ENCODE measurements at regions not wholly inside any gene's neighbourhood (a gene's known extent, or its start where the extent isn't known, plus 50 kb on each side); places are given as distances from the start of the nearest gene placed in this dataset.

DNA sequence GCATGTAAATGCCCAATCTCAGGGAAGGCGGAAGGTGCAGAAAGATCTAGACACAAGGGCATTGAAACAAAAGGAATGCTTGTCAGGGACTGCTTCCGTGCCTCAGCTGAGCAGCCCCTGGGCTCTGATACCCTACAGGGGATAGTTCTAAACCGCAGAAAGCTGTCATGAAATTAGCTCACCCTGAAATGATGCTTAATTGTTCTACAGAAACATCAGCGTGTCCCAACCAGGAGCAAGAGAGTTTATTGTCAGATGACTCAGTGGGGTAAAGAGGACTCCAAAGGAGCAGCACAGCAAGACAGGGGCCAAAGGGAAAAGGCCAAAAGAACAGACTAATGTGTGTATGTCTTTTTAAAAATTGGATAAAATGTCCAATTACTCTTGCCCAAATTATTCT lies 258.4 kb upstream of the JARID2 start:
- no peak overlapping the region for H3K4me3 Mint-ChIP-seq (ENCODE audit: unreplicated experiment)
- no peaks in the 10 kb centered on the region for H3K36me3 Mint-ChIP-seq (ENCODE audit: unreplicated experiment)
- TF ChIP-seq, protein P1, sequence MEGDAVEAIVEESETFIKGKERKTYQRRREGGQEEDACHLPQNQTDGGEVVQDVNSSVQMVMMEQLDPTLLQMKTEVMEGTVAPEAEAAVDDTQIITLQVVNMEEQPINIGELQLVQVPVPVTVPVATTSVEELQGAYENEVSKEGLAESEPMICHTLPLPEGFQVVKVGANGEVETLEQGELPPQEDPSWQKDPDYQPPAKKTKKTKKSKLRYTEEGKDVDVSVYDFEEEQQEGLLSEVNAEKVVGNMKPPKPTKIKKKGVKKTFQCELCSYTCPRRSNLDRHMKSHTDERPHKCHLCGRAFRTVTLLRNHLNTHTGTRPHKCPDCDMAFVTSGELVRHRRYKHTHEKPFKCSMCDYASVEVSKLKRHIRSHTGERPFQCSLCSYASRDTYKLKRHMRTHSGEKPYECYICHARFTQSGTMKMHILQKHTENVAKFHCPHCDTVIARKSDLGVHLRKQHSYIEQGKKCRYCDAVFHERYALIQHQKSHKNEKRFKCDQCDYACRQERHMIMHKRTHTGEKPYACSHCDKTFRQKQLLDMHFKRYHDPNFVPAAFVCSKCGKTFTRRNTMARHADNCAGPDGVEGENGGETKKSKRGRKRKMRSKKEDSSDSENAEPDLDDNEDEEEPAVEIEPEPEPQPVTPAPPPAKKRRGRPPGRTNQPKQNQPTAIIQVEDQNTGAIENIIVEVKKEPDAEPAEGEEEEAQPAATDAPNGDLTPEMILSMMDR (IDR thresholded peaks at IDR 0.05), result no peak
- H3K27ac Mint-ChIP-seq (ENCODE audit: unreplicated experiment), result no peak overlapping the region
- no peaks in the 10 kb centered on the region for H3K4me1 Mint-ChIP-seq (ENCODE audit: unreplicated experiment)
- peaks cover 29% of the 10 kb centered on the region for H3K27me3 Mint-ChIP-seq (ENCODE audit: unreplicated experiment)
- no peaks in the 10 kb centered on the region for H3K9me3 Mint-ChIP-seq (ENCODE audit: unreplicated experiment)
- DNase-seq (ENCODE audit: extremely low spot score, unreplicated experiment), result no peak

DNA sequence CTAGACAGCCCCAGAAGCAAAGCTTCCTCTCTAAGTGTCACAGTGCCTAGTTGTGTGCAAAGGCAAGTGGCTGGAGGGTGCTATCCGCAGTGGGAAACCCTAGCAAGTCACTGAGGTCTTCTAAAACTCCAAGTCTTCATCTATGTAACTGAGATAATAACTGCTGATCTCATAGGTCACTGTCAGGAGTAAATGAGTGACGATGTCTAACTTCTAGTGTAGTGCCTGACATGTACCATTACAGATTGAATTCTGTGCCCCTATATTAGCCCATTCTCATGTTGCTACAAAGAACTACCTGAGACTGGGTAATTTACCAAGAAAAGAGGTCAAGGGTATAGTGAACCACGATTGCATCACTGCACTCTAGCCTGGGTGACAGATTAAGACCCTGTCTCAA lies 253.5 kb upstream of the JARID2 start:
- no peak for DNase-seq (ENCODE audit: extremely low spot score, unreplicated experiment)
- Mint-ChIP-seq H3K27me3 (ENCODE audit: unreplicated experiment) (peaks cover 7% of the 10 kb centered on the region), H3K9me3 (ENCODE audit: unreplicated experiment) (no peaks in the 10 kb centered on the region), H3K27ac (ENCODE audit: unreplicated experiment) (no peak overlapping the region), H3K4me3 (ENCODE audit: unreplicated experiment) (no peak overlapping the region), H3K4me1 (ENCODE audit: unreplicated experiment) (no peaks in the 10 kb centered on the region), H3K36me3 (ENCODE audit: unreplicated experiment) (no peaks in the 10 kb centered on the region)
- TF ChIP-seq, protein P1 (IDR thresholded peaks at IDR 0.05), result no peak

DNA sequence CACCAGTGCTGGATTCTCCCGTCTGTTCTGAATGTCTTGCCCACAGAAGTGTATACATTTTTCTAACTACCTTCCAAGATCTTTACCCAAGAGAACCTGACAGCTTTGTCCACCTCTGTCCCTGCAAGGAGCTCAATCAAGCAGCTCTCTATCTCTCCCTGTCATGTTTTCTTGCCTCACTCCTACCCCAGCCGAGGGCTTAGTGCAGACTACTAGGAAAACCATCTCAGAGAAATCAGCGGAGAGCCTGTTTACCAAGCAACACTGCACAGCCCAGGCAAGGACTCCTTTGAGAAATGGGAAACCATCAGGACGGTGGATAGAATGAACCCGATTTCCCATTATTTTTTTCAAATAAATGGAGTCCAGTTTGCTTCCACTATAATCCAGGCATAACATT lies 250.7 kb upstream of the JARID2 start:
- Mint-ChIP-seq H3K4me1 (ENCODE audit: unreplicated experiment) (no peaks in the 10 kb centered on the region), H3K4me3 (ENCODE audit: unreplicated experiment) (no peak overlapping the region), H3K9me3 (ENCODE audit: unreplicated experiment) (no peaks in the 10 kb centered on the region), H3K27ac (ENCODE audit: unreplicated experiment) (no peak overlapping the region), H3K27me3 (ENCODE audit: unreplicated experiment) (peaks cover 14% of the 10 kb centered on the region), H3K36me3 (ENCODE audit: unreplicated experiment) (no peaks in the 10 kb centered on the region)
- TF ChIP-seq, protein P1 (IDR thresholded peaks at IDR 0.05), result no peak
- no peak for DNase-seq (ENCODE audit: extremely low spot score, unreplicated experiment)

DNA sequence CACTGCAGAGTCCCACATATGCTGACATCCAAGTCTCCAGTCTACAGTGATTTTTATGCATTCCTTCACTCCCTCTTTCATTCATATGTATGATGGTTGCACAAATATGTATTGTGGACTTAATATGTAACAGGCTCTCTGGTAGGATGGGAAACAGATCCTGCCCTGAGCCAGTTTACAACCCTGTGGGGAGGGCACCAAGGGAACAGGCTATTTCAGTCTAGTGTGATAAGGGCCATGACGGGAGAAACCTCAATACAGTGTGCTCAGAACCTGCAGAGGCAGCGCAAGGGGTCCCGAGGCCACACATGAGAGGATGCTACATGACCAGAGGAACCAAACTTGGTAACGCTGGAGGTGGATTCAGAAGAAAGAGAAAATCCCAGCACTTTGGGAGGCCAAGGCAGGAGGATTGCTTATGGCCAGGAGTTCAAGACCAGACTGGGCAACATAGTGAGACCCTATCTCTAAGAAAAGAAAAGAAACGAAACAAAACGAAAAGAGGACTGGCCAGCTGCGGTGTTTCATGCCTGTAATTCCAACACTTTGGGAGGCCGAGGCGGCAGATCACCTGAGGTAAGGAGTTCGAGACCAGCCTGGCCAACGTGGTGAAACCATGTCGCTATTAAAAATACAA lies 249.8 kb upstream of the JARID2 start:
- no peak for DNase-seq (ENCODE audit: extremely low spot score, unreplicated experiment)
- H3K36me3 Mint-ChIP-seq (ENCODE audit: unreplicated experiment), result no peaks in the 10 kb centered on the region
- peaks cover 14% of the 10 kb centered on the region for H3K27me3 Mint-ChIP-seq (ENCODE audit: unreplicated experiment)
- no peaks in the 10 kb centered on the region for H3K9me3 Mint-ChIP-seq (ENCODE audit: unreplicated experiment)
- H3K4me1 Mint-ChIP-seq (ENCODE audit: unreplicated experiment), result no peaks in the 10 kb centered on the region
- H3K27ac Mint-ChIP-seq (ENCODE audit: unreplicated experiment), result no peak overlapping the region
- TF ChIP-seq, protein P1 (IDR thresholded peaks at IDR 0.05), result no peak
- no peak overlapping the region for H3K4me3 Mint-ChIP-seq (ENCODE audit: unreplicated experiment)

DNA sequence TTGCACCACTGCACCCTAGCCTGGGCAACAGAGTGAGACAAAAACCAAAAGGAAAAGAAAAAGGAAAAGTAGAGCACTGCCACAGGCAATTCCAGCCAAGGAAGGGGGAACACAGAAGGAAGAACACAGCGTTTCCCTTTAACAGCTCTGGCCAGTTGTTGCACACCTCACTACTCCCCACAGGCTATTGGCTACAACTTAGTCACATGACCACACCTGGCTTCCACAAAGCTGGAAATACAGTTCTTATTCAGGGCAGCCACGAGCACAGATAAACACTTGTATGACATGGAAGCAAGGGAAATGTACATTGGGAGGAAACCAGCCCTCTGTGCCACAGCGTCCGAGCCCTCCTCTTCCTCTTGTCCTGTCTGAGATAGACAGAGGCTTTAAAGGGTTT lies 249.0 kb upstream of the JARID2 start:
- Mint-ChIP-seq H3K4me3 (ENCODE audit: unreplicated experiment) (no peak overlapping the region), H3K4me1 (ENCODE audit: unreplicated experiment) (no peaks in the 10 kb centered on the region), H3K27ac (ENCODE audit: unreplicated experiment) (no peak overlapping the region), H3K27me3 (ENCODE audit: unreplicated experiment) (peaks cover 7% of the 10 kb centered on the region), H3K9me3 (ENCODE audit: unreplicated experiment) (no peaks in the 10 kb centered on the region), H3K36me3 (ENCODE audit: unreplicated experiment) (no peaks in the 10 kb centered on the region)
- DNase-seq (ENCODE audit: extremely low spot score, unreplicated experiment), result no peak
- TF ChIP-seq, protein P1 (IDR thresholded peaks at IDR 0.05), result no peak

All from osteocyte (in vitro differentiated cells).